CD14-positive monocyte (primary cell): ENCODE measurements at regions not wholly inside any gene's neighbourhood (a gene's known extent, or its start where the extent isn't known, plus 50 kb on each side); places are given as distances from the start of the nearest gene placed in this dataset.

Experiments used
- DNase-seq, 3 donors: peaks; one replicate each; pipeline ENCODE4 v3.0.0-alpha.2; 2011 to 2022
- H2AFZ ChIP-seq: 2 replicates; pipeline ENCODE4 v1.6.0; 2012; ENCODE audit warnings: mild to moderate bottlenecking, low read depth, low read length, inconsistent platforms; ENCODE audit not compliant: insufficient read depth, poor library complexity, severe bottlenecking
- H3K27ac ChIP-seq, 2 donors: 1 replicate in 1 of 2; 2 replicates in 1 of 2; pipeline ENCODE4 v1.5.1; 2012 to 2013; ENCODE audit warnings: low read length in 2 of 2, control low read depth in 1 of 2, inconsistent platforms in 1 of 2, low read depth in 1 of 2, mild to moderate bottlenecking in 1 of 2
- H3K27me3 ChIP-seq, 2 donors: one replicate each; pipeline versions ENCODE4 v1.6.0 to v1.6.1; 2011 to 2013; ENCODE audit warnings: low read length in 2 of 2; ENCODE audit not compliant: control insufficient read depth in 2 of 2, insufficient read depth in 2 of 2
- H3K36me3 ChIP-seq, 2 donors: replicated peaks in 1 of 2; 1 replicate in 1 of 2; 2 replicates in 1 of 2; pipeline versions ENCODE4 v1.5.1 to v1.6.1; 2012 to 2013; ENCODE audit warnings: low read length in 2 of 2, control low read depth in 1 of 2, inconsistent platforms in 1 of 2, mild to moderate bottlenecking in 1 of 2; ENCODE audit not compliant: insufficient read depth in 2 of 2, control insufficient read depth in 1 of 2
- H3K4me1 ChIP-seq, 2 donors: 1 replicate in 1 of 2; 2 replicates in 1 of 2; pipeline versions ENCODE4 v1.5.1 to v1.6.1; 2012 to 2013; ENCODE audit warnings: low read length in 2 of 2, control low read depth in 1 of 2, inconsistent platforms in 1 of 2, mild to moderate bottlenecking in 1 of 2, moderate library complexity in 1 of 2; ENCODE audit not compliant: insufficient read depth in 2 of 2, control insufficient read depth in 1 of 2
- H3K4me2 ChIP-seq: replicated peaks from 2 replicates; pipeline ENCODE3; 2012; ENCODE audit warnings: low read length, moderate library complexity, mild to moderate bottlenecking; ENCODE audit not compliant: poor library complexity, severe bottlenecking; ENCODE audit errors: extremely low read depth
- H3K4me3 ChIP-seq, 3 experiments: fragments of 200-600 bp in 1 of 3; sonication (generic) in 1 of 3; replicated peaks in 1 of 3; 1 replicate in 2 of 3; 2 replicates in 1 of 3; pipeline ENCODE4 v1.5.1; 2011 to 2013; ENCODE audit warnings: low read length in 3 of 3, mild to moderate bottlenecking in 3 of 3, control low read depth in 2 of 3, low read depth in 2 of 3, inconsistent platforms in 1 of 3, moderate library complexity in 1 of 3
- H3K79me2 ChIP-seq: 2 replicates; pipeline ENCODE4 v1.6.0; 2012; ENCODE audit warnings: mild to moderate bottlenecking, control low read depth, inconsistent platforms, low read length, moderate library complexity; ENCODE audit not compliant: insufficient read depth
- H3K9ac ChIP-seq: 2 replicates; pipeline ENCODE4 v1.6.0; 2017; ENCODE audit warnings: low read length, mild to moderate bottlenecking; ENCODE audit not compliant: insufficient read depth, poor library complexity, severe bottlenecking
- H3K9me3 ChIP-seq, 2 donors: replicated peaks in 1 of 2; 1 replicate in 1 of 2; 2 replicates in 1 of 2; pipeline versions ENCODE4 v1.5.1 to v1.6.1; 2012 to 2013; ENCODE audit warnings: low read length in 2 of 2, control low read depth in 1 of 2; ENCODE audit not compliant: control insufficient read depth in 1 of 2, insufficient read depth in 1 of 2
- H4K20me1 ChIP-seq: 2 replicates; pipeline ENCODE4 v1.6.0; 2012; ENCODE audit warnings: mild to moderate bottlenecking, low read length, control low read depth, moderate library complexity; ENCODE audit not compliant: insufficient read depth
- H3K27ac Mint-ChIP-seq, 7 donors: one replicate each; pipeline ENCODE4 v1.8.0; 2020; ENCODE audit warnings: mild to moderate bottlenecking in 7 of 7, mixed read lengths in 7 of 7, moderate library complexity in 6 of 7, inconsistent platforms in 2 of 7
- H3K27me3 Mint-ChIP-seq, 3 donors: one replicate each; pipeline ENCODE4 v1.8.0; 2021 to 2022; ENCODE audit warnings: low read depth in 3 of 3, mild to moderate bottlenecking in 3 of 3, mixed read lengths in 3 of 3, moderate library complexity in 3 of 3, inconsistent platforms in 1 of 3
- H3K36me3 Mint-ChIP-seq, 2 donors: one replicate each; pipeline ENCODE4 v1.8.0; 2020; ENCODE audit warnings: mixed read lengths in 2 of 2, inconsistent platforms in 1 of 2, mild to moderate bottlenecking in 1 of 2
- H3K4me1 Mint-ChIP-seq: one replicate; pipeline ENCODE4 v1.8.0; 2020; ENCODE audit warnings: mild to moderate bottlenecking, mixed read lengths
- H3K4me3 Mint-ChIP-seq, 2 donors: one replicate each; pipeline ENCODE4 v1.8.0; 2020; ENCODE audit warnings: mild to moderate bottlenecking in 2 of 2, mixed read lengths in 2 of 2, moderate library complexity in 1 of 2
- H3K9me3 Mint-ChIP-seq, 7 donors: one replicate each; pipeline ENCODE4 v1.8.0; 2020 to 2022; ENCODE audit warnings: mixed read lengths in 7 of 7, mild to moderate bottlenecking in 6 of 7, moderate library complexity in 6 of 7, inconsistent platforms in 2 of 7
- CTCF ChIP-seq: fragments of 200-600 bp; IDR thresholded peaks from one replicate; pipeline ENCODE4 v1.8.0; 2022; ENCODE audit warnings: antibody characterized with exemption, mild to moderate bottlenecking
- WGBS: methylation state at CpG from one replicate; pipeline ENCODE4 v1.1.5; 2013; ENCODE audit warnings: missing lambda C conversion rate; ENCODE audit not compliant: insufficient coverage; 5-methylcytosine and 5-hydroxymethylcytosine counted together
- intact Hi-C, 2 donors: fragments of 100-400 bp; cut with micrococcal nuclease; formaldehyde crosslinking; loops; one replicate each; pipeline versions ENCODE4 v1.15.0 to v1.15.1; 2023

- H3K36me3 Mint-ChIP-seq: no peaks in the 10 kb centered on the region
- peaks cover 0 to under 1% (median 0%) of the 10 kb centered on the region in 3 donors for H3K27me3 Mint-ChIP-seq
- no peaks in the 10 kb centered on the region for H3K27me3 ChIP-seq
- H3K4me1 Mint-ChIP-seq: no peaks in the 10 kb centered on the region
- no peak overlapping the region for H3K27ac ChIP-seq
- no peaks in the 10 kb centered on the region for H3K36me3 ChIP-seq
- H3K79me2 ChIP-seq: no peaks in the 10 kb centered on the region
- H3K27ac Mint-ChIP-seq: no peak overlapping the region
- no peak overlapping the region for H3K9ac ChIP-seq
- H3K4me2 ChIP-seq: no peak overlapping the region
- H4K20me1 ChIP-seq: no peaks in the 10 kb centered on the region
- H3K9me3 Mint-ChIP-seq: peaks cover 0 to 5% (median 1%) of the 10 kb centered on the region in 7 donors
- intact Hi-C loops: no loop called here
- H3K4me3 Mint-ChIP-seq: no peak overlapping the region
- TF ChIP-seq CTCF: no peak
- H3K4me3 ChIP-seq: no peak overlapping the region
- no peaks in the 10 kb centered on the region for H3K9me3 ChIP-seq
- no peak overlapping the region for H2AFZ ChIP-seq
- DNase-seq: no peak
- WGBS: no CpG with 5 or more reads among the region's 1 CpG
- no peaks in the 10 kb centered on the region for H3K4me1 ChIP-seq
These were observed 887.9 kb upstream of the TENM4 start for GRCh38 chr11:80328774-80329173.

- H3K27ac Mint-ChIP-seq: no peak overlapping the region
- no peaks in the 10 kb centered on the region for H3K9me3 ChIP-seq
- H3K27me3 Mint-ChIP-seq: no peaks in the 10 kb centered on the region
- 82% methylated on average over 2 of the region's 4 CpGs for WGBS
- no peak overlapping the region for H3K9ac ChIP-seq
- no peaks in the 10 kb centered on the region for H3K4me1 ChIP-seq
- H3K36me3 Mint-ChIP-seq: no peaks in the 10 kb centered on the region
- H3K36me3 ChIP-seq: no peaks in the 10 kb centered on the region
- no peak for TF ChIP-seq CTCF
- no peaks in the 10 kb centered on the region for H4K20me1 ChIP-seq
- no peak overlapping the region for H3K4me3 Mint-ChIP-seq
- H3K4me2 ChIP-seq: no peak overlapping the region
- H3K27ac ChIP-seq: no peak overlapping the region
- H2AFZ ChIP-seq: no peak overlapping the region
- H3K9me3 Mint-ChIP-seq: peaks cover 0 to 5% (median 1%) of the 10 kb centered on the region in 7 donors
- no peaks in the 10 kb centered on the region for H3K79me2 ChIP-seq
- no peak overlapping the region for H3K4me3 ChIP-seq
- no peak for DNase-seq
- no peaks in the 10 kb centered on the region for H3K4me1 Mint-ChIP-seq
- intact Hi-C loops: no loop called here
- H3K27me3 ChIP-seq: no peaks in the 10 kb centered on the region
These were observed 887.3 kb upstream of the TENM4 start for GRCh38 chr11:80327956-80328614.
